MM.1S (cell line): ENCODE measurements at regions not wholly inside any gene's neighbourhood (a gene's known extent, or its start where the extent isn't known, plus 50 kb on each side); places are given as distances from the start of the nearest gene placed in this dataset.

Experiments
- DNase-seq: peaks from one replicate; pipeline ENCODE4 v3.0.0-alpha.2; 2015
- H2AFZ ChIP-seq: fragments of 300-600 bp; sonication (generic); 2 replicates; pipeline ENCODE4 v1.6.0; 2016; ENCODE audit warnings: antibody characterized with exemption, low read length
- H3F3A ChIP-seq: fragments of 300-600 bp; sonication (generic); 2 replicates; pipeline ENCODE4 v1.6.1; 2016; ENCODE audit warnings: mild to moderate bottlenecking, antibody characterized with exemption, low read length, moderate library complexity, mixed read lengths; ENCODE audit not compliant: insufficient read depth
- H3K27ac ChIP-seq: fragments of 300-600 bp; sonication (generic); 2 replicates; pipeline ENCODE4 v1.5.1; 2016; ENCODE audit warnings: mild to moderate bottlenecking, low read length
- H3K27me3 ChIP-seq: fragments of 300-600 bp; sonication (generic); replicated peaks from 2 replicates; pipeline ENCODE4 v1.6.0; 2016; ENCODE audit warnings: low read length; ENCODE audit not compliant: insufficient read depth
- H3K36me3 ChIP-seq: fragments of 300-600 bp; sonication (generic); replicated peaks from 2 replicates; pipeline ENCODE4 v1.6.1; 2016; ENCODE audit warnings: mild to moderate bottlenecking, low read length, mixed read lengths; ENCODE audit not compliant: insufficient read depth
- H3K4me1 ChIP-seq: fragments of 300-600 bp; sonication (generic); 2 replicates; pipeline ENCODE4 v1.6.1; 2016; ENCODE audit warnings: low read length, mixed read lengths
- H3K4me2 ChIP-seq: fragments of 300-600 bp; sonication (generic); 2 replicates; pipeline ENCODE4 v1.6.0; 2016; ENCODE audit warnings: low read depth, low read length
- H3K4me3 ChIP-seq: fragments of 300-600 bp; sonication (generic); 2 replicates; pipeline ENCODE4 v1.5.1; 2016; ENCODE audit warnings: low read length, mixed read lengths
- H3K79me2 ChIP-seq: fragments of 300-600 bp; sonication (generic); 2 replicates; pipeline ENCODE4 v1.6.1; 2016; ENCODE audit warnings: mixed run types, low read length, mixed read lengths
- H3K9ac ChIP-seq: fragments of 300-600 bp; sonication (generic); 2 replicates; pipeline ENCODE4 v1.6.1; 2016; ENCODE audit warnings: low read length, mixed read lengths
- H3K9me2 ChIP-seq: fragments of 300-600 bp; sonication (generic); replicated peaks from 2 replicates; pipeline ENCODE4 v1.6.1; 2016; ENCODE audit warnings: mild to moderate bottlenecking, low read length, mixed read lengths; ENCODE audit not compliant: insufficient read depth
- H3K9me3 ChIP-seq: fragments of 300-600 bp; sonication (generic); replicated peaks from 2 replicates; pipeline ENCODE4 v1.6.1; 2016; ENCODE audit warnings: mild to moderate bottlenecking, low read length, mixed read lengths; ENCODE audit not compliant: insufficient read depth
- H4K20me1 ChIP-seq: fragments of 300-600 bp; sonication (generic); 2 replicates; pipeline ENCODE4 v1.6.1; 2016; ENCODE audit warnings: mild to moderate bottlenecking, low read length, moderate library complexity, mixed read lengths; ENCODE audit not compliant: insufficient read depth
- EZH2 ChIP-seq: fragments of 300-600 bp; sonication (generic); optimal IDR thresholded peaks from 2 replicates; pipeline ENCODE3; 2017; ENCODE audit warnings: low read depth, mild to moderate bottlenecking, antibody characterized with exemption, low read length, mixed read lengths
- EZH2phosphoT487 ChIP-seq: fragments of 300-600 bp; sonication (generic); IDR thresholded peaks from 2 replicates; pipeline ENCODE4 v1.6.1; 2018; ENCODE audit warnings: antibody characterized with exemption, low read length

DNA sequence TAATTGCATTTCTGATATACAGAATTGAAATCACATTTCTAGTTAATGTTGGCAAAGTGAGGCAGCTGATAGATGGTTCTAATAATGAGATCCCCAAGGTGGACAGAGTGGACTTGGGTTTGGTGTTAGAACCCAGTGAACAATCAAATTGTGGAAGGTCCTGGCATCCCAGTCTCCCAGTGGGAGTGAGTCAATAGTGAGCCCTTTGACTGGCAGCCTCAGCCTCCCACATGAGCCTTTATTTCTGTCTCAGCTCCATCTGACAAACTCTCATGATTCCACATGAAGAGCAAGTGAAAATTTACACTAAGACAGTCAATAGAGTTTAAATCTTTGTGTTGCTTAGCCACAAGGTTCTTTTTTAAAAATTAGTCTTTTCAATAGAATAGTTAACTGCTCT lies 56.7 kb upstream of the MYO3A start:
- Histone ChIP-seq H3K9me3 (no peaks in the 10 kb centered on the region), H3F3A (no peaks in the 10 kb centered on the region), H4K20me1 (no peaks in the 10 kb centered on the region), H3K9me2 (no peaks in the 10 kb centered on the region), H3K79me2 (no peaks in the 10 kb centered on the region), H3K27ac (no peak overlapping the region), H3K9ac (no peak overlapping the region), H3K4me1 (peaks cover 5% of the 10 kb centered on the region; the same call in 1 of the 2 replicates), H2AFZ (no peak overlapping the region), H3K4me2 (no peak overlapping the region), H3K27me3 (no peaks in the 10 kb centered on the region), H3K4me3 (no peak overlapping the region), H3K36me3 (no peaks in the 10 kb centered on the region)
- TF ChIP-seq EZH2phosphoT487 (no peak), EZH2 (no peak)
- DNase-seq = no peak
